GM23338 (cell line): ENCODE measurements at regions not wholly inside any gene's neighbourhood (a gene's known extent, or its start where the extent isn't known, plus 50 kb on each side); places are given as distances from the start of the nearest gene placed in this dataset.

Experiments used
- ATAC-seq: fragments of 200-7000 bp; cut with Tn5 transposase; 3 replicates; pipeline ENCODE4 v1.9.1; 2020
- DNase-seq: peaks from one replicate; pipeline ENCODE4 v3.0.0-alpha.2; 2015; ENCODE audit warnings: low spot score
- H2AFZ ChIP-seq: fragments of 200-600 bp; sonication (generic); 2 replicates; pipeline ENCODE4 v1.8.0; 2016; ENCODE audit warnings: antibody characterized with exemption, mild to moderate bottlenecking, moderate library complexity
- H3F3A ChIP-seq: fragments of 200-600 bp; sonication (generic); replicated peaks from 2 replicates; pipeline ENCODE4 v1.8.0; 2017; ENCODE audit warnings: antibody characterized with exemption, mixed run types, low read depth
- H3K27ac ChIP-seq: fragments of 200-600 bp; sonication (generic); 2 replicates; pipeline ENCODE4 v1.6.1; 2016; ENCODE audit warnings: low read depth
- H3K27me3 ChIP-seq: fragments of 200-600 bp; sonication (generic); 2 replicates; pipeline ENCODE4 v1.8.0; 2016; ENCODE audit warnings: mild to moderate bottlenecking, mixed run types, moderate library complexity; ENCODE audit not compliant: insufficient read depth
- H3K36me3 ChIP-seq: fragments of 200-600 bp; sonication (generic); 2 replicates; pipeline ENCODE4 v1.8.0; 2016; ENCODE audit warnings: mild to moderate bottlenecking; ENCODE audit not compliant: insufficient read depth
- H3K4me1 ChIP-seq: fragments of 200-600 bp; sonication (generic); 2 replicates; pipeline ENCODE4 v1.8.0; 2016; ENCODE audit warnings: mild to moderate bottlenecking, moderate library complexity; ENCODE audit not compliant: insufficient read depth
- H3K4me2 ChIP-seq: fragments of 200-600 bp; sonication (generic); 2 replicates; pipeline ENCODE4 v1.7.1; 2017; ENCODE audit warnings: mixed run types
- H3K4me3 ChIP-seq: fragments of 200-600 bp; sonication (generic); 2 replicates; pipeline ENCODE4 v1.6.1; 2016; ENCODE audit warnings: mixed run types
- H3K79me2 ChIP-seq: fragments of 200-600 bp; sonication (generic); replicated peaks from 2 replicates; pipeline ENCODE4 v1.8.0; 2017; ENCODE audit warnings: mild to moderate bottlenecking; ENCODE audit not compliant: insufficient read depth
- H3K9me2 ChIP-seq: fragments of 200-600 bp; sonication (generic); 2 replicates; pipeline ENCODE4 v1.8.0; 2017; ENCODE audit not compliant: insufficient read depth
- H4K20me1 ChIP-seq: fragments of 200-600 bp; sonication (generic); replicated peaks from 2 replicates; pipeline ENCODE4 v1.8.0; 2017; ENCODE audit warnings: mild to moderate bottlenecking; ENCODE audit not compliant: insufficient read depth
- H3K27ac Mint-ChIP-seq: 2 replicates; pipeline ENCODE4 v1.8.0; 2020; ENCODE audit warnings: inconsistent platforms, mild to moderate bottlenecking, moderate library complexity, mixed read lengths
- H3K27me3 Mint-ChIP-seq: 3 replicates; pipeline ENCODE4 v1.8.0; 2022; ENCODE audit warnings: low read depth, mild to moderate bottlenecking, moderate library complexity, mixed read lengths, inconsistent platforms; ENCODE audit not compliant: insufficient read depth, poor library complexity
- H3K36me3 Mint-ChIP-seq: 3 replicates; pipeline ENCODE4 v1.8.0; 2021; ENCODE audit warnings: low read depth, mild to moderate bottlenecking, inconsistent platforms, moderate library complexity, mixed read lengths
- H3K4me1 Mint-ChIP-seq: 3 replicates; pipeline ENCODE4 v1.8.0; 2020; ENCODE audit warnings: mild to moderate bottlenecking, inconsistent platforms, mixed read lengths
- H3K4me3 Mint-ChIP-seq: 3 replicates; pipeline ENCODE4 v1.8.0; 2021; ENCODE audit warnings: moderate library complexity, mild to moderate bottlenecking, inconsistent platforms, mixed read lengths
- H3K9me3 Mint-ChIP-seq: 3 replicates; pipeline ENCODE4 v1.8.0; 2020; ENCODE audit warnings: moderate library complexity, mild to moderate bottlenecking, inconsistent platforms, mixed read lengths
- CREB1 ChIP-seq: fragments of 250-450 bp; sonication (Bioruptor Pico); IDR thresholded peaks from 2 replicates; pipeline ENCODE4 v1.5.0; 2020; ENCODE audit warnings: low read depth, mild to moderate bottlenecking, moderate library complexity
- CTCF ChIP-seq, 2 experiments: fragments of 200-600 bp in 1 of 2; sonication (generic) in 1 of 2; conservative IDR thresholded peaks; 2 replicates each; pipeline versions ENCODE4 v1.5.1 to v1.6.1; 2016 to 2017; ENCODE audit warnings: antibody characterized with exemption in 2 of 2, low read depth in 2 of 2, mild to moderate bottlenecking in 2 of 2, moderate library complexity in 1 of 2
- ETS1 ChIP-seq: IDR thresholded peaks from 2 replicates; pipeline ENCODE4 v1.6.1; 2016; ENCODE audit warnings: antibody characterized with exemption
- EZH2 ChIP-seq: fragments of 200-600 bp; sonication (generic); IDR thresholded peaks from one replicate; pipeline ENCODE4 v1.8.0; 2017; ENCODE audit warnings: antibody characterized with exemption, mild to moderate bottlenecking, low read depth; ENCODE audit not compliant: unreplicated experiment
- EZH2phosphoT487 ChIP-seq: fragments of 200-600 bp; sonication (generic); IDR thresholded peaks from one replicate; pipeline ENCODE4 v1.8.1; 2018; ENCODE audit warnings: antibody characterized with exemption; ENCODE audit not compliant: unreplicated experiment
- JUNB ChIP-seq: IDR thresholded peaks from one replicate; pipeline ENCODE4 v1.6.1; 2016; ENCODE audit warnings: antibody characterized with exemption; ENCODE audit not compliant: unreplicated experiment
- POLR2AphosphoS5 ChIP-seq: IDR thresholded peaks from 2 replicates; pipeline ENCODE4 v1.6.1; 2016; ENCODE audit warnings: antibody characterized with exemption, low read depth
- STAT1 ChIP-seq: IDR thresholded peaks from one replicate; pipeline ENCODE4 v1.6.1; 2016; ENCODE audit warnings: antibody characterized with exemption; ENCODE audit not compliant: unreplicated experiment
- ZNF331 ChIP-seq: fragments of 250-450 bp; sonication (Bioruptor Pico); IDR thresholded peaks from 2 replicates; pipeline ENCODE4 v1.5.0; 2020; ENCODE audit warnings: low read depth, mild to moderate bottlenecking, moderate library complexity
- ZNF462 ChIP-seq: fragments of 250-450 bp; sonication (Bioruptor Pico); IDR thresholded peaks from 2 replicates; pipeline ENCODE4 v1.5.0; 2020; ENCODE audit warnings: mild to moderate bottlenecking, moderate library complexity

- ATAC-seq (no peak), DNase-seq (no peak)
- no peaks in the 10 kb centered on the region for H3K27me3 ChIP-seq
- H3K4me3 ChIP-seq, result no peak overlapping the region
- Mint-ChIP-seq H3K27me3 (no peaks in the 10 kb centered on the region), H3K4me1 (peaks cover 6% of the 10 kb centered on the region; the same call in 2 of the 3 replicates), H3K4me3 (no peak overlapping the region), H3K9me3 (no peaks in the 10 kb centered on the region; the same call in 2 of the 3 replicates), H3K27ac (no peak overlapping the region), H3K36me3 (no peaks in the 10 kb centered on the region)
- TF ChIP-seq CTCF (conservative IDR thresholded peaks at IDR 0.05; ENCODE audit: low read depth in 2 of 2) (no peak), JUNB (no peak), EZH2 (no peak), ZNF331 (CRISPR knock-in tag) (no peak), STAT1 (no peak), POLR2AphosphoS5 (no peak), ZNF462 (CRISPR knock-in tag) (no peak), ETS1 (no peak), CREB1 (CRISPR knock-in tag) (no peak), EZH2phosphoT487 (no peak)
- H3K36me3 ChIP-seq, result no peaks in the 10 kb centered on the region
- H3K27ac ChIP-seq, result no peak overlapping the region
- H3K9me2 ChIP-seq, result 0 out of 2 replicates have a peak, but pooled peaks cover 4% of the 10 kb centered on the region
- no peaks in the 10 kb centered on the region for H3F3A ChIP-seq
- H3K79me2 ChIP-seq, result no peaks in the 10 kb centered on the region
- H3K4me2 ChIP-seq, result no peak overlapping the region
- no peaks in the 10 kb centered on the region for H3K4me1 ChIP-seq
- no peak overlapping the region for H2AFZ ChIP-seq
- no peaks in the 10 kb centered on the region for H4K20me1 ChIP-seq
Observed at GRCh38 chr12:43291516-43291915, 260.5 kb downstream of the ADAMTS20 start.
